ENCODE measurements at regions not wholly inside any gene's neighbourhood (a gene's known extent, or its start where the extent isn't known, plus 50 kb on each side); places are given as distances from the start of the nearest gene placed in this dataset.

- no peak for DNase-seq (ENCODE audit: low read depth in 1 of 2, low spot score in 1 of 2)
- Histone ChIP-seq H3K4me3 (replicated peaks; ENCODE audit: insufficient read depth, low read length) (no peak overlapping the region), H3K27me3 (ENCODE audit: insufficient read depth, poor library complexity, severe bottlenecking) (no peaks in the 10 kb centered on the region), H3K27ac (replicated peaks) (no peak overlapping the region)
- no peak for TF ChIP-seq SPI1 (IDR thresholded peaks at IDR 0.05; ENCODE audit: borderline replicate concordance, low read depth)
- no peak for TF ChIP-seq CTCF (IDR thresholded peaks at IDR 0.05; ENCODE audit: insufficient read depth, low read length)
- no peak for TF ChIP-seq GABPA (IDR thresholded peaks at IDR 0.05; ENCODE audit: low read depth)
- TF ChIP-seq POLR2AphosphoS5 (IDR thresholded peaks at IDR 0.05; ENCODE audit: low read depth), result no peak
- TF ChIP-seq, protein P1, sequence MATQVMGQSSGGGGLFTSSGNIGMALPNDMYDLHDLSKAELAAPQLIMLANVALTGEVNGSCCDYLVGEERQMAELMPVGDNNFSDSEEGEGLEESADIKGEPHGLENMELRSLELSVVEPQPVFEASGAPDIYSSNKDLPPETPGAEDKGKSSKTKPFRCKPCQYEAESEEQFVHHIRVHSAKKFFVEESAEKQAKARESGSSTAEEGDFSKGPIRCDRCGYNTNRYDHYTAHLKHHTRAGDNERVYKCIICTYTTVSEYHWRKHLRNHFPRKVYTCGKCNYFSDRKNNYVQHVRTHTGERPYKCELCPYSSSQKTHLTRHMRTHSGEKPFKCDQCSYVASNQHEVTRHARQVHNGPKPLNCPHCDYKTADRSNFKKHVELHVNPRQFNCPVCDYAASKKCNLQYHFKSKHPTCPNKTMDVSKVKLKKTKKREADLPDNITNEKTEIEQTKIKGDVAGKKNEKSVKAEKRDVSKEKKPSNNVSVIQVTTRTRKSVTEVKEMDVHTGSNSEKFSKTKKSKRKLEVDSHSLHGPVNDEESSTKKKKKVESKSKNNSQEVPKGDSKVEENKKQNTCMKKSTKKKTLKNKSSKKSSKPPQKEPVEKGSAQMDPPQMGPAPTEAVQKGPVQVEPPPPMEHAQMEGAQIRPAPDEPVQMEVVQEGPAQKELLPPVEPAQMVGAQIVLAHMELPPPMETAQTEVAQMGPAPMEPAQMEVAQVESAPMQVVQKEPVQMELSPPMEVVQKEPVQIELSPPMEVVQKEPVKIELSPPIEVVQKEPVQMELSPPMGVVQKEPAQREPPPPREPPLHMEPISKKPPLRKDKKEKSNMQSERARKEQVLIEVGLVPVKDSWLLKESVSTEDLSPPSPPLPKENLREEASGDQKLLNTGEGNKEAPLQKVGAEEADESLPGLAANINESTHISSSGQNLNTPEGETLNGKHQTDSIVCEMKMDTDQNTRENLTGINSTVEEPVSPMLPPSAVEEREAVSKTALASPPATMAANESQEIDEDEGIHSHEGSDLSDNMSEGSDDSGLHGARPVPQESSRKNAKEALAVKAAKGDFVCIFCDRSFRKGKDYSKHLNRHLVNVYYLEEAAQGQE (IDR thresholded peaks at IDR 0.05; ENCODE audit: insufficient replicate concordance, low read depth), result no peak
These were observed 953.4 kb downstream of the ZPLD1 start for GRCh38 chr3:103388214-103388613.

DNA sequence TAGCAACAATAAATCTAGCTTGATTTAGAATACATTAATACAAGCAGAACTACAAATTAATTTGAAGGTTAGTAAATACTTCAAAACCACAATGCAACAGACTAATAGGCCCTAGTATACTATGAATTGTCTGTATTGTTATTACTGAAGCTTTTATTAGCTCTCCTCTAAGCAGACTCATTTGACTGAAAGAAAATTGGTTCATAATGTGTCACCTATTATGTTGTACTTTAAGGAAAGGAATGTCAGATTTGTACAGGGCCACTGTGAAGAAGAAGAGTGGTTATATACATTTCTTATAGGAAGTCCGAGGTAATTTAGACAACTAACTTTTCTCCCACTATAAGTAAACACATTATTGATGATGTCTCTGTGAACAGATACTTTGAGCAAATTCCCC lies 954.5 kb downstream of the ZPLD1 start:
- Histone ChIP-seq H3K27me3 (ENCODE audit: insufficient read depth, poor library complexity, severe bottlenecking) (no peaks in the 10 kb centered on the region), H3K27ac (replicated peaks) (no peak overlapping the region), H3K4me3 (replicated peaks; ENCODE audit: insufficient read depth, low read length) (no peak overlapping the region)
- TF ChIP-seq SPI1 (IDR thresholded peaks at IDR 0.05; ENCODE audit: borderline replicate concordance, low read depth) (no peak), POLR2AphosphoS5 (IDR thresholded peaks at IDR 0.05; ENCODE audit: low read depth) (no peak), CTCF (IDR thresholded peaks at IDR 0.05; ENCODE audit: insufficient read depth, low read length) (no peak)
- TF ChIP-seq, protein P1 (IDR thresholded peaks at IDR 0.05; ENCODE audit: insufficient replicate concordance, low read depth), result no peak
- no peak for DNase-seq (ENCODE audit: low read depth in 1 of 2, low spot score in 1 of 2)

GRCh38 chr3:103393395-103394186 lies 958.8 kb downstream of the ZPLD1 start:
- TF ChIP-seq POLR2AphosphoS5 (IDR thresholded peaks at IDR 0.05; ENCODE audit: low read depth) (no peak), CTCF (IDR thresholded peaks at IDR 0.05; ENCODE audit: insufficient read depth, low read length) (no peak), GABPA (IDR thresholded peaks at IDR 0.05; ENCODE audit: low read depth) (no peak), SPI1 (IDR thresholded peaks at IDR 0.05; ENCODE audit: borderline replicate concordance, low read depth) (no peak)
- TF ChIP-seq, protein P1 (IDR thresholded peaks at IDR 0.05; ENCODE audit: insufficient replicate concordance, low read depth), result no peak
- no peak for DNase-seq (ENCODE audit: low read depth in 1 of 2, low spot score in 1 of 2)
- Histone ChIP-seq H3K4me3 (replicated peaks; ENCODE audit: insufficient read depth, low read length) (no peak overlapping the region), H3K27ac (replicated peaks) (no peak overlapping the region), H3K27me3 (ENCODE audit: insufficient read depth, poor library complexity, severe bottlenecking) (no peaks in the 10 kb centered on the region)

All from HL-60 (cell line).